ENCODE measurements at regions not wholly inside any gene's neighbourhood (a gene's known extent, or its start where the extent isn't known, plus 50 kb on each side); places are given as distances from the start of the nearest gene placed in this dataset.

DNA sequence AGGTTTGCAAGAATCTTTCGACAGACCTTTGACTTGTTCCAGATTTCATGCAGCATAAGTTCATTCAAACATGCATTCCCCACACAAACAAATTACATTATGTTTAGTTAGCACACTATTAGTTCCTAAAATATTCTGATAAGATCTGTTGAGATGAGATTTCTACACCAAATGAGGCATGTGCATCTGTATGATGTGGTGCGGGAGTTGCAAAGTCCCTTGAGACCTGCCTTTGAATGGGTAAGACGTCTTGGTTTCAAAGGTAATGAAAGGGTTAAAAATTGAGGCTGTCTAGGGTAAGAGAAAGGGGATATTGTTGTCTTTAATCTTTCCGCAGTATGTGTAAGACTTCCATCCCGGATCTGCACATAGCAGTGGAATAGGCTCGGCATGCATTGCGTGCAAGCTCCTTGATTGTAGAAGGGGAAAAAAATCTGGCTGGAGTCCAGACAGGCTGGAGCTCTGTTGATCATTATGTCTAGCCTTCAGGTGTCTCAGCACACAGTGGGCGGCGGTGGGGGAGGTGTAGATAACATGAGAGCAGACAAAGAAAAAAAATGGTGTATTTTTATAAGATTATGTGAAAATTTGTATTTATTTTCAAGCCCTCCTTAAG lies 296.6 kb downstream of the PTPRC start:
- no peak overlapping the region for H3K27ac ChIP-seq (ENCODE audit: low read depth, low read length)
- H3K4me1 ChIP-seq (ENCODE audit: insufficient read depth, low read length) = peaks cover 10% of the 10 kb centered on the region
- no peaks in the 10 kb centered on the region for H3K27me3 ChIP-seq (ENCODE audit: control insufficient read depth in 1 of 2, insufficient read depth in 2 of 2, low read length in 2 of 2)

DNA sequence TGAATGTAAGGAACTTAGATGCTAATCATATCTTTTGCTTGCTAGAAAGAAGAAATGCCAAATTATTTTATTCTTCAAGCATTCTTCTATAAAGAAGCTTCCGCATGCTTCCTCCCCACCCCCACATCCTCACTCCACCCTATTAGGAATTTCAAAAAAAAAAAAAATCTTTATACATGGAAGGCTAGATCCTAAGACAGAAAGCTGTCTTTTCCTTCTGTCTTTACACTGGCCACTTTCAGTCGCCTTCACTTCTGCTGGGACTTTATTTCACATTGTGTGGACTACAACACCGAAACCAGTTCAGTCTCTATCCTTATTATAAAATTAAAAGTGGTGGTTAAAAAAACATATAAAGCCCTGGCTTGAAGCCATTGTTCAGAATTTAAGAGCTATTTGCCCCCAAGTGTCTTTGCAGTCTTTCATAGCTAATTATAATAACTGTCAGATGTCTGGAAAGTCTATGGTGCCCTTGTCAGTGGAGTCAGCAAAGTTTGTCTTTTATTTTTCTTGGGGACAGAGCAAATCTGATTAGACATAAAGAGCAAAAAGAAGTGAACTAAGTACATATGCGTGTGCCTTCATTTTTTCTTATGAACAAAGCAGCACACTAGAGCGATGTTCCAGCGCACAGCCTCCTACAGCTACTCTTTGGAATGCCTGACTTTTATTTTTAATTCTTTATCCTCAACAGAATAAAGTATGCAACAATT lies 297.7 kb downstream of the PTPRC start:
- Histone ChIP-seq H3K36me3 (ENCODE audit: insufficient read depth, low read length) (no peaks in the 10 kb centered on the region), H3K9ac (ENCODE audit: low read length) (peak overlapping the region; percentile 9), H3K4me1 (ENCODE audit: insufficient read depth, low read length) (peaks cover 10% of the 10 kb centered on the region), H3K9me3 (ENCODE audit: low read length) (no peaks in the 10 kb centered on the region), H3K27ac (ENCODE audit: low read depth, low read length) (no peak overlapping the region), H3K27me3 (ENCODE audit: control insufficient read depth in 1 of 2, insufficient read depth in 2 of 2, low read length in 2 of 2) (no peaks in the 10 kb centered on the region), H3K4me3 (ENCODE audit: low read depth in 1 of 2, low read length in 2 of 2) (peak overlapping the region in 1 of 2 donors; percentile 61)

More for the DNA sequence above, 296.6 kb downstream of the PTPRC start:
- peak overlapping the region in 1 of 2 donors; percentile 9 for H3K4me3 ChIP-seq (ENCODE audit: low read depth in 1 of 2, low read length in 2 of 2)
- H3K9ac ChIP-seq (ENCODE audit: low read length) = no peak overlapping the region
- no peaks in the 10 kb centered on the region for H3K9me3 ChIP-seq (ENCODE audit: low read length)
- no peaks in the 10 kb centered on the region for H3K36me3 ChIP-seq (ENCODE audit: insufficient read depth, low read length)

DNA sequence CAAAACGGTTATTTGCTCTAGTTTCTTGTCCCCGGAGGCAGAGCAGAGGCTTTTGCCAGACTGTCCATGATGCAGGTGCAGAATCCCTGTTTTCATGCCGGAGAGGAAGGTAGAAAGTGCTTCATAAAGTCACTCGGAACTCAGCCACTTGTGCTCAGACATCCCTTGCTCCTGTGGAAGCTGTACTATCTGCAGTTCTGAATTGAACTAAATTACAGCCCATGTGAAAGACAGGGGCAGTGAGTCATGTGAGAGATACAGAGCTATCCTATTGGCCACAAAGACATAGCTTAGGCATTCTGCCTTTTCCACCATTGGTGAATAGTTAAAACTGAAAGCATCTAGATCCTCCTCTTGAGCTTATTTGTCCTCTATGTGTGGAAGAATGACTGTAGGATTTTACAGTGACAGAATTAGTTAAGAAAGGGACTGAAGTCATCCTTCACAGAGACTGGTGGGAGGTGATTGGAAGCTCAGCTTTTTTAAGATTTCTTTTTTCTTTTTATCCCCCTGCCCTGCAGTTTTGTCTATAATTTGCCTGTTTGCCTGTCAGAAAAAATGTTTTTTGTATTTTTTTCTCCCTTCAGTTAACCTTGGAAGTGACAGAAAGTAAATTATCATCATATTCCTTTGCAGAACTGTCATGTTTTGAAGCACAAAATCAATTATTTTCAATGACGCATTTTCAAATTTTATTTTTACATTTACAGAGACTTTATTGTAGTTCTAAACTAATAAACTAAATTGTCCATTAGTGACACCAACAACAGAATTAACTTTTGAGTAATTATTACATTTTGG lies 298.6 kb downstream of the PTPRC start:
- Histone ChIP-seq H3K36me3 (ENCODE audit: insufficient read depth, low read length) (no peaks in the 10 kb centered on the region), H3K9me3 (ENCODE audit: low read length) (no peaks in the 10 kb centered on the region), H3K27me3 (ENCODE audit: control insufficient read depth in 1 of 2, insufficient read depth in 2 of 2, low read length in 2 of 2) (no peaks in the 10 kb centered on the region), H3K9ac (ENCODE audit: low read length) (peak overlapping the region; percentile 9), H3K4me1 (ENCODE audit: insufficient read depth, low read length) (peaks cover 10% of the 10 kb centered on the region), H3K4me3 (ENCODE audit: low read depth in 1 of 2, low read length in 2 of 2) (peak overlapping the region in 1 of 2 donors; percentile 61), H3K27ac (ENCODE audit: low read depth, low read length) (no peak overlapping the region)

DNA sequence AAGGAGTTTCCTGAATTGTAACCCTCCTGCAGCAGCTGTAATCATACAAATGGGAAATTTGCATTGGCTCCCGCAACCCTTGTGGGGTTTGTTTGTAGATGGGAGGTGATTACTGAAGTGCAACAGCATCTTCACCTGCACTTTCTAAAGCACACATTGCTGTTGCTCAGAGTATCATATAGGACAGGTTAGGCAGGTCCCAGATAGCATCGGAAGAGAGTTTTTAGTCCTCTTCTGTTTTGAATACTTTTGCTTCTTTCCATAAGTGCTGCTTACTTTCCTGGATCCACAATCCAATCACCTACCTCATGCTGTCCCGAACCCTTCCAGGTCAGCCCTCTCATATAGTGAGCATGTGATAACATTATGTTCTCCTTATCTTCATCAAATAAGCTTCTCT lies 300.4 kb downstream of the PTPRC start:
- Histone ChIP-seq H3K9me3 (ENCODE audit: low read length) (no peaks in the 10 kb centered on the region), H3K4me1 (ENCODE audit: insufficient read depth, low read length) (peaks cover 10% of the 10 kb centered on the region), H3K36me3 (ENCODE audit: insufficient read depth, low read length) (no peaks in the 10 kb centered on the region), H3K27me3 (ENCODE audit: control insufficient read depth in 1 of 2, insufficient read depth in 2 of 2, low read length in 2 of 2) (no peaks in the 10 kb centered on the region), H3K9ac (ENCODE audit: low read length) (no peak overlapping the region), H3K27ac (ENCODE audit: low read depth, low read length) (no peak overlapping the region), H3K4me3 (ENCODE audit: low read depth in 1 of 2, low read length in 2 of 2) (no peak overlapping the region)

DNA sequence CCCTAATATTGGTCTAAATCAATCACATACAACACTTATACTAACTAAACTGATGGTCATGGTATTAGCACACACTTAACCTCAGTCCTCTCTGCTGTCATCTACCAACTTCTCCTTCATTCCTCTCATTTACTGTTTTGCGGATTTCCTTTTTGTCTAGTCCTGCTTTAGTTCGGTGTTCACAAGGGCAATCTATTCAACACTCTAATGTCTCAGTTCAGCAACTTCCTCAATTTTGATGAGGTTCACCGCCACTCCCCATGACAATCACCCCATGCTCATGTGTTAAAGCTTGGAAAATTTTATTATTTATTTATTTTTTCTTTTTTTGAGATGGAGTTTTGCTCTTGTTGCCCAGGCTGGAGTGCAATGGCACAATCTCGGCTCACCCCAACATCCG lies 301.1 kb downstream of the PTPRC start:
- H3K4me1 ChIP-seq (ENCODE audit: insufficient read depth, low read length) = peaks cover 8% of the 10 kb centered on the region
- no peak overlapping the region for H3K9ac ChIP-seq (ENCODE audit: low read length)
- no peaks in the 10 kb centered on the region for H3K27me3 ChIP-seq (ENCODE audit: control insufficient read depth in 1 of 2, insufficient read depth in 2 of 2, low read length in 2 of 2)
- no peak overlapping the region for H3K27ac ChIP-seq (ENCODE audit: low read depth, low read length)
- no peak overlapping the region for H3K4me3 ChIP-seq (ENCODE audit: low read depth in 1 of 2, low read length in 2 of 2)
- H3K36me3 ChIP-seq (ENCODE audit: insufficient read depth, low read length) = no peaks in the 10 kb centered on the region
- no peaks in the 10 kb centered on the region for H3K9me3 ChIP-seq (ENCODE audit: low read length)

DNA sequence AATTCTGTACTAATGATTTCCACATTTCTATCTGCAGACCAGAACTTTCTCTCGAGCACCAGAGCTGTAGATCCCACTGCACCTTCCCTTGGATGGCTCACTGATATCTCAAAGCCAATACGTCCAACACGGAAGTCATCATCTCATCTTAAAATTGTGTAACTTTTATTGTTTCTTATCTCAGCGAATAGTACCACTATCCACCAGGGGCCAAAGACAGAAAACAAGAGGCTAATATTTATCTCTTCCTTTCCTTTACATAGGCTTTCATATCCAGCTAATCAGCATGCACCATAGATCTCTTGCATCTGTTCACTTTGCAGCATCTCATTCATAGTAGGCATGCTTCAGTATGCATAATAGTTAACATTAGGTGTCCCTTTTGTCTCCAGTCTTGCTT lies 303.6 kb downstream of the PTPRC start:
- H3K27me3 ChIP-seq (ENCODE audit: control insufficient read depth in 1 of 2, insufficient read depth in 2 of 2, low read length in 2 of 2) = no peaks in the 10 kb centered on the region
- no peak overlapping the region for H3K9ac ChIP-seq (ENCODE audit: low read length)
- H3K4me1 ChIP-seq (ENCODE audit: insufficient read depth, low read length) = no peaks in the 10 kb centered on the region
- no peaks in the 10 kb centered on the region for H3K9me3 ChIP-seq (ENCODE audit: low read length)
- H3K4me3 ChIP-seq (ENCODE audit: low read depth in 1 of 2, low read length in 2 of 2) = no peak overlapping the region
- no peaks in the 10 kb centered on the region for H3K36me3 ChIP-seq (ENCODE audit: insufficient read depth, low read length)
- H3K27ac ChIP-seq (ENCODE audit: low read depth, low read length) = no peak overlapping the region

DNA sequence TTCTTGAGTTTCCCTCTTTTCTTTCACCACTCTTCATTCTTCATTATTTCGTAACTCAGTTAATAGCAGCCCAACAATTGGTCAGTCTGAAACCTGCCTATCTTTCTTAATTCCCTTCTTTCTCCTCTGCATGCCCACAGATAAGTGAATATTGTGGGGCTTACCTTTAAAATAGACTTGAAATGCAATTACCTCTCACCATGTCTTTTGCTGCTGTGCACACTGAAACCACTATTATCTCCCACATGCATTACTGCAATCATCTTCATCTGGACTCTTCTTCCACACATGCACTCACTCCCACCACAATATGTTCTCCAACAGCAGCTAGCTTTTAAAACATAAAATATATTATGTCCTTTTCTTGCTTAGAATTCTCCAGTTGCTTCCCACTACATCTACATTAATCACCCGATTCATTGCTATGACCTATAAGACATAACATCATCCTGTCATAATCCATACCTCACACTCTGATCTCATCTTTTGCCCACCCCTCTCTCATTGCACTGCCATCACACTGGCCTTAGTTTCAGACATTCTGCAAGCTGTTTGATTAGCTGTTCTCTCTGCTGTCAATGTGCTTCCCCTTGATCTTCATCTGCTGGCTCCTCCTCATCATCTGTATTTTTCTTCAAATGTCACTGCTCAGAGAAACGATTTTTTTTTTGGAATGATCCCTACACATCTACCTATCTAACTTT lies 304.8 kb downstream of the PTPRC start:
- no peaks in the 10 kb centered on the region for H3K27me3 ChIP-seq (ENCODE audit: control insufficient read depth in 1 of 2, insufficient read depth in 2 of 2, low read length in 2 of 2)
- no peak overlapping the region for H3K4me3 ChIP-seq (ENCODE audit: low read depth in 1 of 2, low read length in 2 of 2)
- H3K4me1 ChIP-seq (ENCODE audit: insufficient read depth, low read length) = no peaks in the 10 kb centered on the region
- no peak overlapping the region for H3K9ac ChIP-seq (ENCODE audit: low read length)
- no peaks in the 10 kb centered on the region for H3K36me3 ChIP-seq (ENCODE audit: insufficient read depth, low read length)
- no peaks in the 10 kb centered on the region for H3K9me3 ChIP-seq (ENCODE audit: low read length)
- H3K27ac ChIP-seq (ENCODE audit: low read depth, low read length) = no peak overlapping the region

DNA sequence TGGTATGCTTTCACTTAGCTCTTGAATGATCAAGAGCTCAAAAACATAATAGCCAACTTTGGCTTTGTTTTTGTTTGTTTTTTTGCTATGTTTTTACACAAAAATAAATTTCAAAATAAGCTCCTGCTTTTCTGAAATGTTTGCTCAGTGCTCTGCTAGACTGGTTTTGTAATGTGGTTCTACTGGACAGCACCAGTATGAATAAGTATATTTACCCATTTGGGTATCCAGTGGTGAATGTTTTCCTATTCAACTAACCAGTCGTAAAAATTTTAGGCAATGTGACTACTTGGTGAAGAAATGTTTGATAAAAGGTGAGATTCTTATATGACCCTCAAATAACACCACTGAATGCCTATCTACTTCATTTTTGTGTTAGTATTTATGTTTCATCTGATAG lies 308.6 kb downstream of the PTPRC start:
- Histone ChIP-seq H3K4me1 (ENCODE audit: insufficient read depth, low read length) (no peaks in the 10 kb centered on the region), H3K9me3 (ENCODE audit: low read length) (no peaks in the 10 kb centered on the region), H3K36me3 (ENCODE audit: insufficient read depth, low read length) (no peaks in the 10 kb centered on the region), H3K27ac (ENCODE audit: low read depth, low read length) (no peak overlapping the region), H3K4me3 (ENCODE audit: low read depth in 1 of 2, low read length in 2 of 2) (no peak overlapping the region), H3K27me3 (ENCODE audit: control insufficient read depth in 1 of 2, insufficient read depth in 2 of 2, low read length in 2 of 2) (no peaks in the 10 kb centered on the region), H3K9ac (ENCODE audit: low read length) (no peak overlapping the region)

DNA sequence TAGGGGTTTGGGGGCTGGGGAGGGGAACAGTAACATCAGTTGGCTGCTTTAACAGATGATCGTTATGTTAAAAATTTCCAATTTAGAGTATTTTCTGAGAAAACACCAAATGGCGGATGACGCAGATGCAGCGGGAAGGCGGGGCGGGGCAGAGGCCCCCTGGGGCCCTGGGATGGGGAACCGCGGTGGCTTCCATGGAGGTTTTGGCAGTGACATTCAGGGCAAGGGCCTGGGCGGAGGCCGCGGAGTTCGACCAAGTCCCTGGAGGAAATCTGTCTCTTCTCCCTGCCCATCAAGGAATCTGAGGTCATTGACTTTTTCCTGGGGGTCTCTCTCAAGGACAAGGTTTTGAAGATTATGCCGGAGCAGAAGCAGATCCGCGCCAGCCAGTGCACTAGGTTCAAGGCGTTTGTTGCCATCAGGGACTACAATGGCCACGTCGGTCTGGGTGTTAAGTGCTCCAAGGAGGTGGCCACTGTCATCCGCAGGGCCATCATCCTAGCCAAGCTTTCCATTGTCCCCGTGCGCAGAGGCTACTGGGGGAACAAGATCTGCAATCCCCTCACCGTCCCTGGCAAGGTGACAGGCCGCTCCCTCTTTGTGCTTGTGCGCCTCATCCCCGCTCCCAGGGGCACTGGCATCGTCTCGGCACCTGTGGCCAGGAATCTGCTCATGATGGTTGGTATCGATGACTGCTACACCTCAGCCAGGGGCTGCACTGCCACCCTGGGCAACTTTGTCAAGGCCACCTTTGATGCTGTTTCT lies 310.2 kb downstream of the PTPRC start:
- Histone ChIP-seq H3K36me3 (ENCODE audit: insufficient read depth, low read length) (no peaks in the 10 kb centered on the region), H3K4me1 (ENCODE audit: insufficient read depth, low read length) (no peaks in the 10 kb centered on the region), H3K9me3 (ENCODE audit: low read length) (no peaks in the 10 kb centered on the region), H3K4me3 (ENCODE audit: low read depth in 1 of 2, low read length in 2 of 2) (no peak overlapping the region), H3K27me3 (ENCODE audit: control insufficient read depth in 1 of 2, insufficient read depth in 2 of 2, low read length in 2 of 2) (no peaks in the 10 kb centered on the region), H3K27ac (ENCODE audit: low read depth, low read length) (no peak overlapping the region), H3K9ac (ENCODE audit: low read length) (no peak overlapping the region)

DNA sequence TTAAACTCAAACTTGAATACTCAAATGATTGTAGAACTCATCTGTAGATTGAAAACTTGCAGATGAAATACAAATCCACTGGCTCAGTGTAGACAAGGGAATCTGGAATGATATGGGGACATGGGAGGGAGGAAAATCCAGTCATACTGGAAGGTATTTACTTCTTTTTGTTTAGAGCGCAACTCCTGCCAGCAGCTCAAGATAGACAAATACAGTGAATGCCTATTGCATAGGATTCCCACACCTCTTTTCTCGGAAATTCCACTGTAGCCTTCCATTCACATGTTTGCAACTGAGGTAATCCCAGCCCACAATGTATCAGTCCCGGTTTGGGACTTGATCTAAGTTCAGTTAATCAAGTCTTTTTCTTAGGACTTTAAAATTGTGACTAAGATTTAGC lies 311.2 kb downstream of the PTPRC start:
- Histone ChIP-seq H3K27ac (ENCODE audit: low read depth, low read length) (no peak overlapping the region), H3K4me1 (ENCODE audit: insufficient read depth, low read length) (no peaks in the 10 kb centered on the region), H3K9ac (ENCODE audit: low read length) (no peak overlapping the region), H3K4me3 (ENCODE audit: low read depth in 1 of 2, low read length in 2 of 2) (no peak overlapping the region), H3K9me3 (ENCODE audit: low read length) (no peaks in the 10 kb centered on the region), H3K27me3 (ENCODE audit: control insufficient read depth in 1 of 2, insufficient read depth in 2 of 2, low read length in 2 of 2) (no peaks in the 10 kb centered on the region), H3K36me3 (ENCODE audit: insufficient read depth, low read length) (no peaks in the 10 kb centered on the region)

DNA sequence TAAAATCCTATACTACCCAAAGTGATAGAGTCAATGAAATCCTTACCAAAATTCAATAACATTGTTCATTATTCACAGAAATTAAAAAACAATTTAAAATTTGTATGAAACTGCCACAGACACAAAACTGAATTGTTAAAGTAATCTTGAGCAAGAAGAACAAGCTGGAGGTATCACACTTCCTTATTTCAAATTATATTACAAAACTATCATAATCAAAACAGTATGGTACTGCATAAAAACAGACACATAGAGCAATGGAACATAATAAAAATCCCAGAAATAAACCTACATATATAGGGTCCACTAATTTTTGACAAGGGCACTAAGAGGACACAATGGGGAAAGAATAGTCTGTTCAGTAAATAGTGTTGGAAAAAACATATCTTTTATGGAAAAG lies 316.2 kb downstream of the PTPRC start:
- no peak overlapping the region for H3K9ac ChIP-seq (ENCODE audit: low read length)
- H3K27ac ChIP-seq (ENCODE audit: low read depth, low read length) = no peak overlapping the region
- no peaks in the 10 kb centered on the region for H3K36me3 ChIP-seq (ENCODE audit: insufficient read depth, low read length)
- no peaks in the 10 kb centered on the region for H3K4me1 ChIP-seq (ENCODE audit: insufficient read depth, low read length)
- no peaks in the 10 kb centered on the region for H3K27me3 ChIP-seq (ENCODE audit: control insufficient read depth in 1 of 2, insufficient read depth in 2 of 2, low read length in 2 of 2)
- no peaks in the 10 kb centered on the region for H3K9me3 ChIP-seq (ENCODE audit: low read length)
- no peak overlapping the region for H3K4me3 ChIP-seq (ENCODE audit: low read depth in 1 of 2, low read length in 2 of 2)

All from muscle layer of colon (tissue), 2 donors.